ENCODE measurements at regions not wholly inside any gene's neighbourhood (a gene's known extent, or its start where the extent isn't known, plus 50 kb on each side); places are given as distances from the start of the nearest gene placed in this dataset.

GRCh38 chr9:107105784-107106183 is 177.3 kb upstream of the RAD23B start:
- H3K27me3 Mint-ChIP-seq (ENCODE audit: insufficient read depth, unreplicated experiment), result peaks cover 39% of the 10 kb centered on the region
- no TSS peak for BruUV-seq (replicated peaks)

DNA sequence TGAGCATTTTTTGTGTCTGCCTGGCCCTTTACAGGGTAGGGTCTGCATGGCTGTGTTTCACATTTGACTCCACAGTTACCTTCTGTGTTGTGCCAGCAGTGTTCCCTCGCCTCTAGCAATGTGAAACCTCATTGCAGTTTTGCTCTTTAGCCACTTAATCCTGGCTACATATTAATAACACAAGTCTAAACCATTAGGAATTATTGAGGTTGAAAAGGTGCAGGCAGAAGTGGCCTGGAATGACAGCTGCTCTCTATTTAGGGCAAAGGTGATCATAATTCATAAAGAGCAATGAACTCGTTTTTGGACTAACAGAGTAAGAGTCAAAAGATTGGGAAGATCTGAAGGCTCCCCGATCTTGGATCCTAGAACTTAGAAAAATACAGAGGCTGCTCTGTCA is 176.7 kb upstream of the RAD23B start:
- Mint-ChIP-seq H3K9me3 (ENCODE audit: unreplicated experiment) (peaks cover 6% of the 10 kb centered on the region), H3K4me3 (ENCODE audit: unreplicated experiment) (no peak overlapping the region), H3K36me3 (ENCODE audit: insufficient read depth, unreplicated experiment) (no peaks in the 10 kb centered on the region), H3K27ac (ENCODE audit: low read depth, unreplicated experiment) (no peak overlapping the region), H3K4me1 (ENCODE audit: insufficient read depth, unreplicated experiment) (no peaks in the 10 kb centered on the region), H3K27me3 (ENCODE audit: insufficient read depth, unreplicated experiment) (peaks cover 39% of the 10 kb centered on the region)
- TF ChIP-seq, protein P1, sequence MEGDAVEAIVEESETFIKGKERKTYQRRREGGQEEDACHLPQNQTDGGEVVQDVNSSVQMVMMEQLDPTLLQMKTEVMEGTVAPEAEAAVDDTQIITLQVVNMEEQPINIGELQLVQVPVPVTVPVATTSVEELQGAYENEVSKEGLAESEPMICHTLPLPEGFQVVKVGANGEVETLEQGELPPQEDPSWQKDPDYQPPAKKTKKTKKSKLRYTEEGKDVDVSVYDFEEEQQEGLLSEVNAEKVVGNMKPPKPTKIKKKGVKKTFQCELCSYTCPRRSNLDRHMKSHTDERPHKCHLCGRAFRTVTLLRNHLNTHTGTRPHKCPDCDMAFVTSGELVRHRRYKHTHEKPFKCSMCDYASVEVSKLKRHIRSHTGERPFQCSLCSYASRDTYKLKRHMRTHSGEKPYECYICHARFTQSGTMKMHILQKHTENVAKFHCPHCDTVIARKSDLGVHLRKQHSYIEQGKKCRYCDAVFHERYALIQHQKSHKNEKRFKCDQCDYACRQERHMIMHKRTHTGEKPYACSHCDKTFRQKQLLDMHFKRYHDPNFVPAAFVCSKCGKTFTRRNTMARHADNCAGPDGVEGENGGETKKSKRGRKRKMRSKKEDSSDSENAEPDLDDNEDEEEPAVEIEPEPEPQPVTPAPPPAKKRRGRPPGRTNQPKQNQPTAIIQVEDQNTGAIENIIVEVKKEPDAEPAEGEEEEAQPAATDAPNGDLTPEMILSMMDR (IDR thresholded peaks at IDR 0.05; ENCODE audit: unreplicated experiment), result no peak
- POLR2A ChIA-PET, result no interaction called here
- DNase-seq (ENCODE audit: unreplicated experiment), result no peak
- BruUV-seq (replicated peaks), result no TSS peak
- CTCF ChIA-PET, result interaction anchor here (0.6 kb wide), 1 partner anchor 960 kb away, joined by 3 read pairs; no protein-coding TSS in a partner anchor
- intact Hi-C loops (cut with micrococcal nuclease), result no loop called here

More at GRCh38 chr9:107105784-107106183, 177.3 kb upstream of the RAD23B start:
- no peaks in the 10 kb centered on the region for H3K36me3 Mint-ChIP-seq (ENCODE audit: insufficient read depth, unreplicated experiment)
- H3K9me3 Mint-ChIP-seq (ENCODE audit: unreplicated experiment), result peaks cover 6% of the 10 kb centered on the region
- intact Hi-C loops (cut with micrococcal nuclease), result no loop called here
- no peak overlapping the region for H3K4me3 Mint-ChIP-seq (ENCODE audit: unreplicated experiment)
- H3K4me1 Mint-ChIP-seq (ENCODE audit: insufficient read depth, unreplicated experiment), result no peaks in the 10 kb centered on the region
- ChIA-PET CTCF (no interaction called here), POLR2A (no interaction called here)
- DNase-seq (ENCODE audit: unreplicated experiment), result no peak
- no peak overlapping the region for H3K27ac Mint-ChIP-seq (ENCODE audit: low read depth, unreplicated experiment)
- TF ChIP-seq, protein P1 (IDR thresholded peaks at IDR 0.05; ENCODE audit: unreplicated experiment), result no peak

DNA sequence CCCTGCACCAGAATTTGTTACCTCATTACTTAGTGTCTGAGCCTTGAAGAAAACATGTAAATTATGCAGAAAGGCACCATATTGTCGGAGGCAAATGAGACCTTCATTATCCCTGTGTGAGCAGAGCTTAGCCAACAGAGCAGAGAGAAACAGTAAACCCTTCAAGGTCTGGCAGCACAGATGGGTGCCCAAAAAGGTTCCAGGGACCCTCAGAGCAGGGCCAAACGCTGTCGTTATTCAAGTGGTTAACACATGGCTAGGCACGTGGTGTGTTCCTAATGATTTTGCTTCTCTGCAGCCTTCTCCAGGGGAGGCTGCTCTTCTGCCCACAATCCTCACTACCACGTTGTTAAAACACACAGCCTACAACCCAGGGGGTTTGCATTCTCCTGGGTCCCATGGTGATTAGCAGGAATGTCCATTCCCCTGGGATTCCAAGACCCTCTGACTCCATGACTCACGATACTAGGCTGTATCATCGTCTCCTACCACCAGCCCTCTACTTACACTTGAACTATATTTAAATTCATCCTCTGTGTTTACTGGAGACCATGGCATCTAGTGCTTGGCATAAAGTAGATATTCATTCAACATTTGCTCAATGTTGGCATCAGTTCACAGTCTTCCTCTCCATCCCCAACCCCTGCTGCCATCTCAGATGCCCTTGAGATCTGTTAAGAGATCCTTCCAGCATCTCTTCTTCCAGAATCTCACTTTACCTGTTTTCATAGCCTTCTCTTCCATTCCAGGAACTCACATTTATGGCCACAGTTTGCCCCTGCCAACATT is 174.5 kb upstream of the RAD23B start:
- Mint-ChIP-seq H3K4me3 (ENCODE audit: unreplicated experiment) (no peak overlapping the region), H3K27ac (ENCODE audit: low read depth, unreplicated experiment) (no peak overlapping the region), H3K27me3 (ENCODE audit: insufficient read depth, unreplicated experiment) (peaks cover 52% of the 10 kb centered on the region), H3K9me3 (ENCODE audit: unreplicated experiment) (peaks cover 6% of the 10 kb centered on the region), H3K4me1 (ENCODE audit: insufficient read depth, unreplicated experiment) (no peaks in the 10 kb centered on the region), H3K36me3 (ENCODE audit: insufficient read depth, unreplicated experiment) (no peaks in the 10 kb centered on the region)
- POLR2A ChIA-PET, result no interaction called here
- BruUV-seq (replicated peaks), result no TSS peak
- DNase-seq (ENCODE audit: unreplicated experiment), result no peak
- CTCF ChIA-PET, result no interaction called here
- TF ChIP-seq, protein P1 (IDR thresholded peaks at IDR 0.05; ENCODE audit: unreplicated experiment), result no peak
- intact Hi-C loops (cut with micrococcal nuclease), result no loop called here

- H3K4me3 Mint-ChIP-seq (ENCODE audit: unreplicated experiment), result no peak overlapping the region
- peaks cover 6% of the 10 kb centered on the region for H3K9me3 Mint-ChIP-seq (ENCODE audit: unreplicated experiment)
- H3K4me1 Mint-ChIP-seq (ENCODE audit: insufficient read depth, unreplicated experiment), result no peaks in the 10 kb centered on the region
- DNase-seq (ENCODE audit: unreplicated experiment), result no peak
- peaks cover 60% of the 10 kb centered on the region for H3K27me3 Mint-ChIP-seq (ENCODE audit: insufficient read depth, unreplicated experiment)
- no peak overlapping the region for H3K27ac Mint-ChIP-seq (ENCODE audit: low read depth, unreplicated experiment)
- POLR2A ChIA-PET, result no interaction called here
- TF ChIP-seq, protein P1 (IDR thresholded peaks at IDR 0.05; ENCODE audit: unreplicated experiment), result no peak
- H3K36me3 Mint-ChIP-seq (ENCODE audit: insufficient read depth, unreplicated experiment), result no peaks in the 10 kb centered on the region
- no TSS peak for BruUV-seq (replicated peaks)
- CTCF ChIA-PET, result no interaction called here
- intact Hi-C loops (cut with micrococcal nuclease), result no loop called here
Measured at GRCh38 chr9:107109324-107109723, 173.8 kb upstream of the RAD23B start.
